ENCODE measurements at regions not wholly inside any gene's neighbourhood (a gene's known extent, or its start where the extent isn't known, plus 50 kb on each side); places are given as distances from the start of the nearest gene placed in this dataset.

DNA sequence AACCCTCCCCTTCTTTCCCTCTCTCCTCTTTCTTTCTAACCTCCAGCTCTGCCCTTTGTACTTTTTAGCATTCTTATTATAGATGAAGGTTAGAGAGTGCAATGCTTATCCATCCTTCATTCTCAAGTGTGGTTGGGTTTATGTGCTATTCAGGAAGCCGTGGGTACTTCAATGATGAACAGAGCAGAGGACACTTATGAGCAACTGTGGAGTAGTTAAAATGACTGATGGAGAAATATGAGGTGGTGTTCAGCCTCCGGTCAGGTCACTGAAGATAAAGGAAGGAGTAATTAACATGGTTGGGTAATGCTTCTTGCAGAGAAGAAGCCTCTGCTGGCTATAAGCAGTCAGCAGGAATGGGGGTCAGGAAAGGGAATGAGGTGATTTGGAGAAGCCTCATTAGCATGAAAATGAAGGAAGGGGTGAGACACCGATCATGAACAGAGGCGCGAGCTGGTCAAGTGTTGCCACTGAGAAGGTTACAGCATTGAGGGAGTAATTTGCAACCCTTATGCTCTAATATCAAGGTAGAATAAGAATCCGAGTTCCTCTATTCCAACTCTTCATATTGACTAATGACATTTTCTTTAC, 174.7 kb downstream of the LPIN1 start:
- DNase-seq (ENCODE audit: low spot score): no peak
- in situ Hi-C loops (cut with MboI; ENCODE audit: low sequenced_read_pairs, unreplicated experiment): no loop called here
- TF ChIP-seq, protein P1, sequence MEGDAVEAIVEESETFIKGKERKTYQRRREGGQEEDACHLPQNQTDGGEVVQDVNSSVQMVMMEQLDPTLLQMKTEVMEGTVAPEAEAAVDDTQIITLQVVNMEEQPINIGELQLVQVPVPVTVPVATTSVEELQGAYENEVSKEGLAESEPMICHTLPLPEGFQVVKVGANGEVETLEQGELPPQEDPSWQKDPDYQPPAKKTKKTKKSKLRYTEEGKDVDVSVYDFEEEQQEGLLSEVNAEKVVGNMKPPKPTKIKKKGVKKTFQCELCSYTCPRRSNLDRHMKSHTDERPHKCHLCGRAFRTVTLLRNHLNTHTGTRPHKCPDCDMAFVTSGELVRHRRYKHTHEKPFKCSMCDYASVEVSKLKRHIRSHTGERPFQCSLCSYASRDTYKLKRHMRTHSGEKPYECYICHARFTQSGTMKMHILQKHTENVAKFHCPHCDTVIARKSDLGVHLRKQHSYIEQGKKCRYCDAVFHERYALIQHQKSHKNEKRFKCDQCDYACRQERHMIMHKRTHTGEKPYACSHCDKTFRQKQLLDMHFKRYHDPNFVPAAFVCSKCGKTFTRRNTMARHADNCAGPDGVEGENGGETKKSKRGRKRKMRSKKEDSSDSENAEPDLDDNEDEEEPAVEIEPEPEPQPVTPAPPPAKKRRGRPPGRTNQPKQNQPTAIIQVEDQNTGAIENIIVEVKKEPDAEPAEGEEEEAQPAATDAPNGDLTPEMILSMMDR (IDR thresholded peaks at IDR 0.05; ENCODE audit: borderline replicate concordance, control extremely low read depth, extremely low read depth, insufficient read depth, missing control alignments): no peak

DNA sequence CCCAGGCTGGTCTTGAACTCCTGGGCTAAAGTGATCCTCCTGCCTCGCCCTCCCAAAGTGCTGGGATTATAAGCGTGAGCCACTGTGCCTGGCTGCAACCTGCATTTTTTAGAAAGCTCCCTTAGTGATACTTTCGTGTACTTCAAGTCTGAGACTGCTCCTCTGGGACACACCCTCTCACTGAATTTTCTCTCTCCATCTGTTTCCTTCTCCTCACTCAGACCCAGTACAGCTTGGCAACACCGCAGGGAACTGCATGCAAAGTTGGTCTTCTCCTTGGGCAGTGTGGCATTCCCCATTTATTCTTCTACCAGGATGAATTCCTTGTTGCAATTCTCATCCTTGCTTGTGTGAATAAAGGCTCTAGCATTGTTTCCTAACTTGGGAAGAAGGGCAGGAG, 175.9 kb downstream of the LPIN1 start:
- no peak for DNase-seq (ENCODE audit: low spot score)
- in situ Hi-C loops (cut with MboI; ENCODE audit: low sequenced_read_pairs, unreplicated experiment): no loop called here
- TF ChIP-seq, protein P1 (IDR thresholded peaks at IDR 0.05; ENCODE audit: borderline replicate concordance, control extremely low read depth, extremely low read depth, insufficient read depth, missing control alignments): no peak

DNA sequence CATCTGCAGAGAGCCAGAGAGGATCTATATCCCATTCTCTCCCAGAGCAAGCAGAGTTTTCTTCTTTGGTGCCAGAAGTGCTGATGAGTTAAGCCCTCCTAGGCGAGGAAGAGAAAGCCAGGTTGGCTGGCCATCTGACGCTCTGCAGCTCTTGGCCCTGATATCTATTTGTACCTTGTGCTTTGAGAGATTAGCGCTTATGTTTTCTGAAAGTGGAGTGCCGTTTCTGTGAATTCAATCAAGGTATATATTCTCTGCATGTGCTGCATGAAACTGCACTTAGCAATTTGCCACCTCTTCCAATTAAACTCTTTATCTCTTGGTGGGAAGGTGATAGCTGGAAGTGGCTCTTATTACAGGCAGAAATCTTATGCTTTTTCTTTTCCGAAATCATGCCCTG, 177.5 kb downstream of the LPIN1 start:
- in situ Hi-C loops (cut with MboI; ENCODE audit: low sequenced_read_pairs, unreplicated experiment): no loop called here
- no peak for DNase-seq (ENCODE audit: low spot score)
- TF ChIP-seq, protein P1 (IDR thresholded peaks at IDR 0.05; ENCODE audit: borderline replicate concordance, control extremely low read depth, extremely low read depth, insufficient read depth, missing control alignments): no peak

DNA sequence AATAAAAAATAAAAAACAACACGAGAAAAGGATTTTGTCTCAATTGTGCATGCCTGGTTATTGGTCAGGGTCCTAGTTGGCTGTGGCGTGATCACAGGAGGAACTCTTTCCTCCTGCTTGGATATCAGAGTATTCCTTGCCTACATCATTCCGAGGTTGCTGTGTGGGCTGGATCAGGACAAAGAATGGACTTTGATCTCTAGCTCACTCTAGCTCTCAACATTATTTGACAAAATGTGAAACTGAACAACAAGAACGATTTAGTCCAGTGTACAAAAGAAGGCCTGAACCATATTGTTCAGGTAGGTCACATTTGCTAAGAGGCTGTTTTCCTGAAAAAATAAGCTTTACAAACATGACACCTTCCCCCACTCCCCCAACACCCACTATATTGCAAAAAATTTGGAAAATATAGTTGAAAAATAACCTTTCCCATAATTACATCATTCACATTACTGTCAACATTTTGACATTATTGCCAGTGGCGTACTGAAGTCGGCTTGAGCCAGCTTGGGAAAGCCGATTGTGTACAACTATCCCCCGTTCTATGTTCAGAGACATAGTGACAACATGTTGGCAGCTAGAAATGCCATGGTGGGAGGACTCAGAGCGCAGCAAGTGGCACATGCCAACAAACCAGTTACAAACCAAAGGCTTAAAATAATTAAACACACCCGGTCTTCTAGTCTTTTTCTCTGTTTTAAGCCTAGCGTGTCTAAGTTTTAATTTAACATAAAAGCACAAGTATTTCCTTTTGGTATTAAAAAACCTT, 179.0 kb downstream of the LPIN1 start:
- in situ Hi-C loops (cut with MboI; ENCODE audit: low sequenced_read_pairs, unreplicated experiment): no loop called here
- no peak for DNase-seq (ENCODE audit: low spot score)
- TF ChIP-seq, protein P1 (IDR thresholded peaks at IDR 0.05; ENCODE audit: borderline replicate concordance, control extremely low read depth, extremely low read depth, insufficient read depth, missing control alignments): no peak

DNA sequence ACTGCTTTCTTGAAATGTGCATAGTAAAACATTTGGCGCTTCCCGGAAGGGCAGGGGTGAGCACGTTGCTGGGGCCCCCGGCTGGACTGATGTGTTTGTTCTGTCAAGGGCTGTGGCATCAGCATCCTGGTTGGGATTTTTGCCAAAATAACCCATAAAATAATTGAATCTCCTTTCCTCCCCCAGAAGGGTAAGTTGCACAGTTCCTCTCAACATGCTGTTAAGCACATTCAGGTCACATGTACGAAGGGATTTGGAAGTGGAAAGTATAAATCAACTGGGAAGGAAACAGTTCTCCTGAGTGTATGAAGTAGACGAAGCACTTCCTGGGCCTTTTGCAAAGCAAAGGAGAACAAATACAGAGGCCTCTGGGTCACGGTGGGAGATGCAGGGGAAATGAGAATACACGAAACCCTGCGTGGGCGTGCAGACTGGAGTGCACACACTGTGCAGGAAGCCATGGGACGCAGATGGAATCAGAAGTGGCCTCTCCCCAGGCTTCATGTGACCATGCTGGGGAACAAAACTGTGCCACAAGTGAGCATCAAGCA, 183.9 kb downstream of the LPIN1 start:
- TF ChIP-seq, protein P1 (IDR thresholded peaks at IDR 0.05; ENCODE audit: borderline replicate concordance, control extremely low read depth, extremely low read depth, insufficient read depth, missing control alignments): no peak
- DNase-seq (ENCODE audit: low spot score): no peak
- in situ Hi-C loops (cut with MboI; ENCODE audit: low sequenced_read_pairs, unreplicated experiment): no loop called here

DNA sequence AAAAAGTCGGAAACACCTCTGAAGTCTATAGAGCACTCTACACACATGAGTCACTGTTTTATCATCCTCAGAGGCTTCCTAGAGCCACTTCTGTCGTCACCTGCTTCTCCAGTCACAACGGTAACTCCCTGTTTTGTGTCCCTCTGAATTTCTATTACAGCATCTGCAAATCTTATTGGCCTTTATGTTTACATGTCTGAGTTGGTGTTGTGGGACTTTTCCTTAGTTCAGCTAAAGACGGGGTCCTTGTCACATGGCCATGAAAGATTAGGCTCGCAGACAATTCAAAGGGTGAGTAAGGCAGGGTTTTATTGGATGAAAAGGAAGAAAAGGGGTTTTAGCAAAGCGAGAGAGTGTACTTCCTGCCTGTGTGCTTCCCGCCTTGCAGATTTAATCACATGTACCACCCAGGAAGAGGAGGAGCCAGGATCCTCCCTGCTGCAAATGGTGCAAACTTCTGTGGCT, 185.6 kb downstream of the LPIN1 start:
- in situ Hi-C loops (cut with MboI; ENCODE audit: low sequenced_read_pairs, unreplicated experiment): no loop called here
- TF ChIP-seq, protein P1 (IDR thresholded peaks at IDR 0.05; ENCODE audit: borderline replicate concordance, control extremely low read depth, extremely low read depth, insufficient read depth, missing control alignments): no peak
- DNase-seq (ENCODE audit: low spot score): no peak

All from GM13976 (cell line).